ENCODE measurements at regions not wholly inside any gene's neighbourhood (a gene's known extent, or its start where the extent isn't known, plus 50 kb on each side); places are given as distances from the start of the nearest gene placed in this dataset.

- H3K27ac ChIP-seq (ENCODE audit: low read depth) = no peak overlapping the region
- H3K4me2 ChIP-seq = no peak overlapping the region
- Mint-ChIP-seq H3K4me3 (no peak overlapping the region), H3K27me3 (ENCODE audit: insufficient read depth, low read depth, poor library complexity) (peaks cover 5% of the 10 kb centered on the region), H3K4me1 (no peaks in the 10 kb centered on the region), H3K27ac (no peak overlapping the region), H3K9me3 (peaks cover 2% of the 10 kb centered on the region; the same call in 1 of the 3 replicates), H3K36me3 (ENCODE audit: low read depth) (no peaks in the 10 kb centered on the region)
- H4K20me1 ChIP-seq (replicated peaks; ENCODE audit: insufficient read depth) = no peaks in the 10 kb centered on the region
- H3K27me3 ChIP-seq (ENCODE audit: insufficient read depth) = no peaks in the 10 kb centered on the region
- H2AFZ ChIP-seq = peak overlapping the region; percentile 72
- H3K4me3 ChIP-seq = no peak overlapping the region
- no peaks in the 10 kb centered on the region for H3K9me2 ChIP-seq (ENCODE audit: insufficient read depth)
- DNase-seq (ENCODE audit: low spot score) (peak; percentile 80), ATAC-seq (peak; percentile 82)
- TF ChIP-seq CREB1 (CRISPR knock-in tag; IDR thresholded peaks at IDR 0.05; ENCODE audit: low read depth) (no peak), JUNB (IDR thresholded peaks at IDR 0.05; ENCODE audit: unreplicated experiment) (no peak), CTCF (conservative IDR thresholded peaks at IDR 0.05; ENCODE audit: low read depth in 2 of 2) (peak; percentile 89 to 92)
- H3K4me1 ChIP-seq (ENCODE audit: insufficient read depth) = no peaks in the 10 kb centered on the region
- no peaks in the 10 kb centered on the region for H3K79me2 ChIP-seq (replicated peaks; ENCODE audit: insufficient read depth)
- H3K36me3 ChIP-seq (ENCODE audit: insufficient read depth) = no peaks in the 10 kb centered on the region
- no peaks in the 10 kb centered on the region for H3F3A ChIP-seq (replicated peaks; ENCODE audit: low read depth)
Observed at GRCh38 chr20:58086763-58087561, 141.5 kb downstream of the ANKRD60 start.

GRCh38 chr20:58084966-58085365 is 143.5 kb downstream of the ANKRD60 start:
- H3K36me3 Mint-ChIP-seq (ENCODE audit: low read depth) = no peaks in the 10 kb centered on the region
- ATAC-seq (no peak), DNase-seq (ENCODE audit: low spot score) (no peak)
- H3K4me3 ChIP-seq = no peak overlapping the region
- H3K9me2 ChIP-seq (ENCODE audit: insufficient read depth) = no peaks in the 10 kb centered on the region
- no peaks in the 10 kb centered on the region for H3F3A ChIP-seq (replicated peaks; ENCODE audit: low read depth)
- H3K4me2 ChIP-seq = no peak overlapping the region
- H3K36me3 ChIP-seq (ENCODE audit: insufficient read depth) = no peaks in the 10 kb centered on the region
- H3K4me3 Mint-ChIP-seq = no peak overlapping the region
- H3K9me3 Mint-ChIP-seq = peaks cover 2% of the 10 kb centered on the region; the same call in 1 of the 3 replicates
- no peaks in the 10 kb centered on the region for H3K4me1 Mint-ChIP-seq
- no peak overlapping the region for H3K27ac Mint-ChIP-seq
- no peaks in the 10 kb centered on the region for H4K20me1 ChIP-seq (replicated peaks; ENCODE audit: insufficient read depth)
- peaks cover 3% of the 10 kb centered on the region for H3K27me3 Mint-ChIP-seq (ENCODE audit: insufficient read depth, low read depth, poor library complexity)
- no peaks in the 10 kb centered on the region for H3K4me1 ChIP-seq (ENCODE audit: insufficient read depth)
- H3K79me2 ChIP-seq (replicated peaks; ENCODE audit: insufficient read depth) = no peaks in the 10 kb centered on the region
- H3K27me3 ChIP-seq (ENCODE audit: insufficient read depth) = no peaks in the 10 kb centered on the region
- H2AFZ ChIP-seq = no peak overlapping the region
- no peak overlapping the region for H3K27ac ChIP-seq (ENCODE audit: low read depth)
- TF ChIP-seq JUNB (IDR thresholded peaks at IDR 0.05; ENCODE audit: unreplicated experiment) (no peak), EZH2 (IDR thresholded peaks at IDR 0.05; ENCODE audit: low read depth, unreplicated experiment) (no peak), STAT1 (IDR thresholded peaks at IDR 0.05; ENCODE audit: unreplicated experiment) (no peak), EZH2phosphoT487 (IDR thresholded peaks at IDR 0.05; ENCODE audit: unreplicated experiment) (no peak), ZNF462 (CRISPR knock-in tag; IDR thresholded peaks at IDR 0.05) (no peak), REST (IDR thresholded peaks at IDR 0.05; ENCODE audit: unreplicated experiment) (no peak), POLR2AphosphoS5 (IDR thresholded peaks at IDR 0.05; ENCODE audit: low read depth) (no peak)
